H1 (cell line): ENCODE measurements at regions not wholly inside any gene's neighbourhood (a gene's known extent, or its start where the extent isn't known, plus 50 kb on each side); places are given as distances from the start of the nearest gene placed in this dataset.
A peak's percentile ranks its signal among the peaks of the same experiment; 100 is the strongest.

ENCODE experiments used
- CTCF ChIA-PET: fragments of 300-600 bp; sonication (Branson Sonifier 250); formaldehyde crosslinking; loops from one replicate; lab custom pipeline; 2021; ENCODE audit not compliant: partially characterized antibody; lab: Charles Lee
- POLR2A ChIA-PET: fragments of 300-600 bp; sonication (Branson Sonifier 250); formaldehyde crosslinking; loops from one replicate; lab custom pipeline; 2021; ENCODE audit warnings: inconsistent platforms; ENCODE audit not compliant: partially characterized antibody; lab: Charles Lee
- DNase-seq, 2 experiments: peaks; one replicate each; pipeline versions ENCODE4 v3.0.0 to v3.0.0-alpha.2; 2010 to 2022; ENCODE audit warnings: low spot score in 2 of 2, low read depth in 1 of 2, mixed read lengths in 1 of 2
- FAIRE-seq: peaks from 2 replicates; lab custom pipeline; 2011; peaks lifted over from hg19 to GRCh38; lab: Jason Lieb, UNC
- H2AFZ ChIP-seq: 2 replicates; pipeline ENCODE4 v1.8.1; 2012; ENCODE audit warnings: low read length, inconsistent platforms
- H2AK5ac ChIP-seq: 2 replicates; pipeline ENCODE4 v1.6.1; 2013; ENCODE audit warnings: low read depth, low read length
- H2BK120ac ChIP-seq: replicated peaks from 2 replicates; pipeline ENCODE3; 2013; ENCODE audit warnings: low read depth, low read length, inconsistent platforms
- H2BK12ac ChIP-seq: 2 replicates; pipeline ENCODE4 v1.6.1; 2013; ENCODE audit warnings: low read depth, low read length
- H2BK15ac ChIP-seq: 2 replicates; pipeline ENCODE4 v1.6.1; 2013; ENCODE audit warnings: low read length
- H2BK20ac ChIP-seq: 2 replicates; pipeline ENCODE4 v1.6.1; 2013; ENCODE audit warnings: low read length
- H2BK5ac ChIP-seq: 2 replicates; pipeline ENCODE4 v1.6.1; 2013; ENCODE audit warnings: low read depth, low read length
- H3K14ac ChIP-seq: 2 replicates; pipeline ENCODE4 v1.6.1; 2013; ENCODE audit warnings: inconsistent platforms; ENCODE audit not compliant: insufficient read length
- H3K18ac ChIP-seq: 2 replicates; pipeline ENCODE4 v1.6.1; 2013; ENCODE audit warnings: low read length; ENCODE audit errors: extremely low read depth
- H3K23ac ChIP-seq: 2 replicates; pipeline ENCODE4 v1.6.1; 2013; ENCODE audit warnings: inconsistent platforms; ENCODE audit not compliant: insufficient read length
- H3K23me2 ChIP-seq: 2 replicates; pipeline ENCODE4 v1.6.1; 2013; ENCODE audit warnings: low read depth, low read length
- H3K27ac ChIP-seq: 2 replicates; pipeline ENCODE4 v1.6.1; 2011; ENCODE audit warnings: low read depth, low read length, inconsistent platforms
- H3K27me3 ChIP-seq, 4 experiments: replicated peaks in 1 of 4; 1 replicate in 1 of 4; 2 replicates in 3 of 4; pipeline versions ENCODE4 v1.6.1 to v1.8.1; 2011 to 2013; ENCODE audit warnings: low read length in 3 of 4, mild to moderate bottlenecking in 3 of 4, inconsistent platforms in 2 of 4, mixed read lengths in 2 of 4, moderate library complexity in 1 of 4; ENCODE audit not compliant: control insufficient read depth in 3 of 4, insufficient read depth in 3 of 4; ENCODE audit errors: extremely low read depth in 1 of 4
- H3K36me3 ChIP-seq, 4 experiments: 2 replicates each; pipeline versions ENCODE4 v1.6.1 to v1.8.1; 2011 to 2013; ENCODE audit warnings: mild to moderate bottlenecking in 4 of 4, low read length in 3 of 4, moderate library complexity in 2 of 4, control low read depth in 1 of 4, inconsistent platforms in 1 of 4; ENCODE audit not compliant: insufficient read depth in 4 of 4, control insufficient read depth in 2 of 4
- H3K4ac ChIP-seq: replicated peaks from 2 replicates; pipeline ENCODE3; 2013; ENCODE audit warnings: low read length, low read depth, mixed read lengths, inconsistent platforms; ENCODE audit not compliant: insufficient read length
- H3K4me1 ChIP-seq, 4 experiments: replicated peaks in 1 of 4; 1 replicate in 1 of 4; 2 replicates in 3 of 4; pipeline versions ENCODE4 v1.6.1 to v1.8.1; 2011 to 2013; ENCODE audit warnings: low read length in 3 of 4, inconsistent platforms in 2 of 4, mixed read lengths in 1 of 4; ENCODE audit not compliant: insufficient read depth in 4 of 4, control insufficient read depth in 3 of 4
- H3K4me2 ChIP-seq, 2 experiments: 2 replicates each; pipeline versions ENCODE4 v1.6.1 to v1.8.1; 2011 to 2013; ENCODE audit warnings: low read depth in 2 of 2, low read length in 2 of 2, control low read depth in 1 of 2, inconsistent platforms in 1 of 2, mild to moderate bottlenecking in 1 of 2; ENCODE audit not compliant: insufficient read depth in 1 of 2
- H3K4me3 ChIP-seq, 4 experiments: fragments of 200-600, 300-600 bp in 1 of 4; sonication (generic), shearing (Covaris generic), sonication (Bioruptor Twin) in 1 of 4; 2 replicates each; pipeline versions ENCODE4 v1.5.1 to v1.8.1; 2011 to 2016; ENCODE audit warnings: low read length in 4 of 4, low read depth in 3 of 4, control low read depth in 2 of 4, inconsistent platforms in 2 of 4, mild to moderate bottlenecking in 2 of 4, mixed read lengths in 1 of 4, moderate library complexity in 1 of 4; ENCODE audit not compliant: insufficient read depth in 2 of 4; ENCODE audit errors: extremely low read depth in 1 of 4
- H3K56ac ChIP-seq: replicated peaks from 2 replicates; pipeline ENCODE3; 2013; ENCODE audit warnings: low read depth, mild to moderate bottlenecking, mixed read lengths, low read length, inconsistent platforms; ENCODE audit not compliant: insufficient read length
- H3K79me1 ChIP-seq: 2 replicates; pipeline ENCODE4 v1.6.1; 2013; ENCODE audit warnings: low read depth, low read length, control low read depth
- H3K79me2 ChIP-seq, 2 experiments: 2 replicates each; pipeline versions ENCODE4 v1.6.1 to v1.8.1; 2012 to 2013; ENCODE audit warnings: low read length in 2 of 2, mild to moderate bottlenecking in 2 of 2, inconsistent platforms in 1 of 2; ENCODE audit not compliant: insufficient read depth in 2 of 2, control insufficient read depth in 1 of 2
- H3K9ac ChIP-seq, 4 experiments: replicated peaks in 1 of 4; 1 replicate in 1 of 4; 2 replicates in 3 of 4; pipeline versions ENCODE4 v1.6.1 to v1.8.1; 2011 to 2013; ENCODE audit warnings: low read depth in 3 of 4, low read length in 3 of 4, control low read depth in 2 of 4, mild to moderate bottlenecking in 2 of 4, moderate library complexity in 2 of 4, inconsistent platforms in 1 of 4; ENCODE audit errors: extremely low read depth in 1 of 4
- H3K9me3 ChIP-seq, 2 experiments: 2 replicates each; pipeline versions ENCODE4 v1.6.1 to v1.8.1; 2012 to 2013; ENCODE audit warnings: mild to moderate bottlenecking in 2 of 2, moderate library complexity in 2 of 2, control low read depth in 1 of 2, inconsistent platforms in 1 of 2, low read depth in 1 of 2, low read length in 1 of 2, mixed read lengths in 1 of 2; ENCODE audit not compliant: insufficient read depth in 2 of 2
- H4K20me1 ChIP-seq, 2 experiments: replicated peaks in 1 of 2; 2 replicates each; pipeline versions ENCODE3 to v1.8.1; 2011 to 2013; ENCODE audit warnings: inconsistent platforms in 2 of 2, low read length in 2 of 2, mild to moderate bottlenecking in 1 of 2; ENCODE audit not compliant: insufficient read depth in 2 of 2, control insufficient read depth in 1 of 2
- H4K5ac ChIP-seq: 2 replicates; pipeline ENCODE4 v1.6.1; 2013; ENCODE audit warnings: low read length, low read depth, mixed read lengths, inconsistent platforms; ENCODE audit not compliant: insufficient read length
- H4K8ac ChIP-seq: 2 replicates; pipeline ENCODE4 v1.8.0; 2013; ENCODE audit warnings: mild to moderate bottlenecking, moderate library complexity, low read length, inconsistent platforms; ENCODE audit not compliant: insufficient read depth; ENCODE audit errors: extremely low read depth
- H4K91ac ChIP-seq: replicated peaks from 2 replicates; pipeline ENCODE3; 2013; ENCODE audit warnings: low read length, mixed read lengths, inconsistent platforms; ENCODE audit not compliant: insufficient read length
- GABPA ChIP-seq: IDR thresholded peaks from 2 replicates; pipeline ENCODE4 v1.6.1; 2011; ENCODE audit warnings: mild to moderate bottlenecking, low read length, moderate library complexity, borderline replicate concordance; ENCODE audit not compliant: insufficient read depth
- HDAC2 ChIP-seq, 2 experiments: fragments of 300-600 bp in 1 of 2; sonication (generic) in 1 of 2; IDR thresholded peaks; 2 replicates each; pipeline ENCODE4 v1.6.1; 2011 to 2012; ENCODE audit warnings: low read depth in 2 of 2, low read length in 2 of 2, mild to moderate bottlenecking in 2 of 2, moderate library complexity in 2 of 2, borderline replicate concordance in 1 of 2, inconsistent platforms in 1 of 2
- RNF2 ChIP-seq: fragments of 200-900, 300-1000 bp; sonication (generic); IDR thresholded peaks from 2 replicates; pipeline ENCODE4 v1.7.1; 2016; ENCODE audit warnings: borderline replicate concordance, low read depth, mild to moderate bottlenecking, antibody characterized with exemption, low read length; ENCODE audit not compliant: poor library complexity, severe bottlenecking; ENCODE audit errors: missing control alignments
- WGBS, 2 experiments: shearing (Covaris generic) in 1 of 2; methylation state at CpG; one replicate each; pipeline versions ENCODE4 v1.1.6 to v1.1.7; 2013 to 2015; ENCODE audit warnings: low lambda C conversion rate in 2 of 2, mixed read lengths in 2 of 2, inconsistent platforms in 1 of 2, low coverage in 1 of 2, missing lambda C conversion rate in 1 of 2; ENCODE audit not compliant: insufficient replicate concordance in 2 of 2, insufficient coverage in 1 of 2, insufficient read length in 1 of 2; ENCODE audit errors: extremely low coverage in 1 of 2, missing lambda C conversion rate in 1 of 2; 5-methylcytosine and 5-hydroxymethylcytosine counted together

DNA sequence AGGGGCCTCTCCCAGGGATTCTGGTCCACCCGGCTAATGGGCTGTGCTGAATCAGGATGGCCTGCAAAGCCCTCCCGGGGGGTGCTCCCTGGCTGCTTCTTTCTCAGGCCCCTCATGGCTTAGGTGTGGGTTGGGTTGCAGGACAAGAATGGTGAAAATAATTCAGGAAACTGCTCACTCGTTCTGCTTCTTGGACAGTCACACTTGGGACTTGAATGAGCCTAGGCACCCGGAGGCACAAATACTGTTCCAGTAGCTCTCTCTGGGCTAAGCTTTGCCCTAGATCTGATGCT is 83.2 kb downstream of the TRIM29 start:
- no peak overlapping the region for H3K27ac ChIP-seq
- no peak overlapping the region for H2AFZ ChIP-seq
- WGBS, 2 experiments: 94% methylated on average over 4 of the region's 4 CpGs; no CpG with 5 or more reads in 1 of the 2 experiments
- H4K91ac ChIP-seq: peak overlapping the region; percentile 71
- H3K9me3 ChIP-seq: peaks cover 3 to 4% of the 10 kb centered on the region in 2 experiments; a peak in 1 of 4 replicates
- FAIRE-seq (no peak), DNase-seq (peak in 1 of 2 experiments; percentile 24)
- H2BK120ac ChIP-seq: peak overlapping the region; percentile 57
- H3K9ac ChIP-seq: no peak overlapping the region
- H3K4me3 ChIP-seq: no peak overlapping the region
- H3K56ac ChIP-seq: no peak overlapping the region
- no peak for TF ChIP-seq RNF2
- TF ChIP-seq HDAC2 (IDR thresholded peaks at IDR 0.05; ENCODE audit: borderline replicate concordance in 1 of 2, low read depth in 2 of 2, low read length in 2 of 2): no peak
- no peak for TF ChIP-seq GABPA
- no peak overlapping the region for H3K14ac ChIP-seq
- H2BK15ac ChIP-seq: no peak overlapping the region
- no peak overlapping the region for H4K8ac ChIP-seq
- peak overlapping the region; percentile 29 for H2AK5ac ChIP-seq
- H3K4me2 ChIP-seq: no peak overlapping the region
- no peaks in the 10 kb centered on the region for H3K36me3 ChIP-seq
- H4K5ac ChIP-seq: no peak overlapping the region
- no peaks in the 10 kb centered on the region for H3K79me2 ChIP-seq
- no peak overlapping the region for H3K18ac ChIP-seq
- H2BK5ac ChIP-seq: no peak overlapping the region; the same call in 1 of the 2 replicates
- H2BK20ac ChIP-seq: peak overlapping the region; percentile 92
- no peaks in the 10 kb centered on the region for H3K79me1 ChIP-seq
- no peak overlapping the region for H3K4ac ChIP-seq
- no peak overlapping the region for H3K23ac ChIP-seq
- H2BK12ac ChIP-seq: peak overlapping the region; percentile 89; the same call in 1 of the 2 replicates
- CTCF ChIA-PET: interaction anchor here (0.8 to 1.7 kb wide), 6 partner anchors 9 to 681 kb away, joined by 3 to 4 read pairs (median 4); no protein-coding TSS in a partner anchor
- H3K27me3 ChIP-seq: no peaks in the 10 kb centered on the region; a peak in 2 of 7 replicates
- H3K4me1 ChIP-seq: peaks cover 15 to 30% (median 22%) of the 10 kb centered on the region in 4 experiments
- no peaks in the 10 kb centered on the region for H4K20me1 ChIP-seq
- POLR2A ChIA-PET: no interaction called here
- H3K23me2 ChIP-seq: no peaks in the 10 kb centered on the region; the same call in 1 of the 2 replicates
